Endodermal cell (in vitro differentiated cells): ENCODE measurements at regions not wholly inside any gene's neighbourhood (a gene's known extent, or its start where the extent isn't known, plus 50 kb on each side); places are given as distances from the start of the nearest gene placed in this dataset.

Experiments
- DNase-seq: peaks from one replicate; pipeline ENCODE4 v3.0.0-alpha.2; 2017
- H3K27ac ChIP-seq: 2 replicates; pipeline ENCODE4 v1.5.1; 2013; ENCODE audit warnings: mild to moderate bottlenecking, low read depth, low read length, moderate library complexity
- H3K27me3 ChIP-seq: 2 replicates; pipeline ENCODE4 v1.6.1; 2013; ENCODE audit warnings: mild to moderate bottlenecking, low read length, moderate library complexity; ENCODE audit not compliant: insufficient read depth, control insufficient read depth, poor library complexity, severe bottlenecking
- H3K36me3 ChIP-seq: 2 replicates; pipeline ENCODE4 v1.7.0; 2013; ENCODE audit warnings: mild to moderate bottlenecking, low read length, moderate library complexity; ENCODE audit not compliant: control insufficient read depth, insufficient read depth
- H3K4me1 ChIP-seq: one replicate; pipeline ENCODE4 v1.7.0; 2013; ENCODE audit warnings: low read length; ENCODE audit not compliant: control insufficient read depth, insufficient read depth
- H3K4me3 ChIP-seq: 2 replicates; pipeline ENCODE4 v1.5.1; 2013; ENCODE audit warnings: mild to moderate bottlenecking, low read length, moderate library complexity
- H3K9ac ChIP-seq: 2 replicates; pipeline ENCODE4 v1.6.1; 2013; ENCODE audit warnings: mild to moderate bottlenecking, low read length, moderate library complexity; ENCODE audit not compliant: poor library complexity, severe bottlenecking; ENCODE audit errors: extremely low read depth
- H3K9me3 ChIP-seq: 2 replicates; pipeline ENCODE4 v1.6.1; 2013; ENCODE audit warnings: mild to moderate bottlenecking, low read length, moderate library complexity; ENCODE audit not compliant: control insufficient read depth
- H3K27ac Mint-ChIP-seq: 2 replicates; pipeline ENCODE4 v1.8.0; 2020; ENCODE audit warnings: mixed read lengths
- H3K27me3 Mint-ChIP-seq: 2 replicates; pipeline ENCODE4 v1.8.0; 2021; ENCODE audit warnings: mild to moderate bottlenecking, mixed read lengths; ENCODE audit not compliant: insufficient read depth
- H3K36me3 Mint-ChIP-seq: 2 replicates; pipeline ENCODE4 v1.8.0; 2020; ENCODE audit warnings: low read depth, mixed read lengths
- H3K4me1 Mint-ChIP-seq: 2 replicates; pipeline ENCODE4 v1.8.0; 2020; ENCODE audit warnings: mixed read lengths
- H3K4me3 Mint-ChIP-seq: 2 replicates; pipeline ENCODE4 v1.8.0; 2020; ENCODE audit warnings: mild to moderate bottlenecking, moderate library complexity, mixed read lengths
- H3K9me3 Mint-ChIP-seq: 2 replicates; pipeline ENCODE4 v1.8.0; 2020; ENCODE audit warnings: mild to moderate bottlenecking, mixed read lengths
- WGBS, 2 experiments: methylation state at CpG; one replicate each; pipeline versions ENCODE4 v1.1.5 to v1.1.7; 2013; ENCODE audit warnings: missing lambda C conversion rate in 2 of 2, mixed read lengths in 1 of 2; ENCODE audit not compliant: insufficient coverage in 1 of 2, insufficient read length in 1 of 2; 5-methylcytosine and 5-hydroxymethylcytosine counted together
- TF ChIP-seq, protein P1 (sequence below): fragments of 200-600 bp; sonication (generic); conservative IDR thresholded peaks from 2 replicates; pipeline ENCODE4 v1.5.0; 2021; ENCODE audit warnings: antibody characterized with exemption, mild to moderate bottlenecking

DNA sequence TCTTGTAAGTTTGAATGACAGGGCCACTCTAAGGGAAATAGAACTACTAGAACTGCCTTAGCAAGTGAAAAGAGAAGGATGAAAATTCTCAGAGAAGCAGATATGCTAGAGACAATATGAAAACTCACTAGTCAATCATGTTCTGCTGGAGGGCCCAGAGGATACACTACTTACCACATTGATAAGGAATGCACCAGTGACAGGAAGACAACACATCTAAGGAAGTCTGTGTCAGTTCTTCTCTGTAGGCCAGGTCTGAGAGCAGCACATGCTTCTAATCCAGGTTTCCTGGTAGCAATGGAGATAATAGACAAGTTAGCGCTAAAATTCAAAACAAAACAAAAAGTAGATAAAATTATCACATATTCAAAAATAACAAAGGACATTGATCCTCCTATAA is 235.2 kb upstream of the AKR1E2 start:
- Histone ChIP-seq H3K36me3 (no peaks in the 10 kb centered on the region), H3K27ac (no peak overlapping the region), H3K4me1 (no peaks in the 10 kb centered on the region), H3K9ac (no peak overlapping the region), H3K9me3 (no peaks in the 10 kb centered on the region), H3K4me3 (no peak overlapping the region), H3K27me3 (no peaks in the 10 kb centered on the region)
- H3K4me1 Mint-ChIP-seq = no peaks in the 10 kb centered on the region
- H3K36me3 Mint-ChIP-seq = no peaks in the 10 kb centered on the region
- H3K9me3 Mint-ChIP-seq = no peaks in the 10 kb centered on the region
- H3K27me3 Mint-ChIP-seq = no peaks in the 10 kb centered on the region
- H3K27ac Mint-ChIP-seq = no peak overlapping the region
- no peak for DNase-seq
- 93% methylated on average over 1 of the region's 1 CpG; no CpG with 5 or more reads in 1 of the 2 experiments for WGBS, 2 experiments
- TF ChIP-seq, protein P1, sequence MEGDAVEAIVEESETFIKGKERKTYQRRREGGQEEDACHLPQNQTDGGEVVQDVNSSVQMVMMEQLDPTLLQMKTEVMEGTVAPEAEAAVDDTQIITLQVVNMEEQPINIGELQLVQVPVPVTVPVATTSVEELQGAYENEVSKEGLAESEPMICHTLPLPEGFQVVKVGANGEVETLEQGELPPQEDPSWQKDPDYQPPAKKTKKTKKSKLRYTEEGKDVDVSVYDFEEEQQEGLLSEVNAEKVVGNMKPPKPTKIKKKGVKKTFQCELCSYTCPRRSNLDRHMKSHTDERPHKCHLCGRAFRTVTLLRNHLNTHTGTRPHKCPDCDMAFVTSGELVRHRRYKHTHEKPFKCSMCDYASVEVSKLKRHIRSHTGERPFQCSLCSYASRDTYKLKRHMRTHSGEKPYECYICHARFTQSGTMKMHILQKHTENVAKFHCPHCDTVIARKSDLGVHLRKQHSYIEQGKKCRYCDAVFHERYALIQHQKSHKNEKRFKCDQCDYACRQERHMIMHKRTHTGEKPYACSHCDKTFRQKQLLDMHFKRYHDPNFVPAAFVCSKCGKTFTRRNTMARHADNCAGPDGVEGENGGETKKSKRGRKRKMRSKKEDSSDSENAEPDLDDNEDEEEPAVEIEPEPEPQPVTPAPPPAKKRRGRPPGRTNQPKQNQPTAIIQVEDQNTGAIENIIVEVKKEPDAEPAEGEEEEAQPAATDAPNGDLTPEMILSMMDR = no peak
- H3K4me3 Mint-ChIP-seq = no peak overlapping the region

DNA sequence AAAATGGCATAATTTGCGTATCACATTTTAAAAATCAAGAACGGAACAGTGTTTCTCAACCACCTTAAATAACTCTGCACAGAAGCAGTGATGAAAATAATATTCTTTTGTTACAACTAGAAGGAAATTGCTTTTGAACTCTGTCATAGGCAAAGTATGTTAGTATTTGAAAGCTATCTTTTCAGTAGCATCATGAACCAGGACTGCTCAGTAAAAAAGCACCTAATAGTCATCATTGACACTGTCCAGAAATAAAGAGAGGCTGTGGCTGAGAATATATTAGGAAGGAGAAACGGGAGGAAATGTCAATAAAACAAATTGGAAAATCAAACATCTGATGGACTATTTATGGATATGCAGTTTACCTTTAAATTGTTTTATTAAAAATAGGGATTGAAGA is 237.2 kb upstream of the AKR1E2 start:
- no peak for DNase-seq
- H3K27ac Mint-ChIP-seq = no peak overlapping the region
- no peaks in the 10 kb centered on the region for H3K27me3 Mint-ChIP-seq
- Histone ChIP-seq H3K36me3 (no peaks in the 10 kb centered on the region), H3K27me3 (no peaks in the 10 kb centered on the region), H3K4me3 (no peak overlapping the region), H3K27ac (no peak overlapping the region), H3K4me1 (no peaks in the 10 kb centered on the region), H3K9ac (no peak overlapping the region), H3K9me3 (no peaks in the 10 kb centered on the region)
- whole genome bisulfite sequencing, 2 experiments = 93% methylated on average over 3 of the region's 3 CpGs; no CpG with 5 or more reads in 1 of the 2 experiments
- H3K36me3 Mint-ChIP-seq = no peaks in the 10 kb centered on the region
- H3K4me1 Mint-ChIP-seq = no peaks in the 10 kb centered on the region
- H3K4me3 Mint-ChIP-seq = no peak overlapping the region
- H3K9me3 Mint-ChIP-seq = no peaks in the 10 kb centered on the region
- TF ChIP-seq, protein P1 = no peak

DNA sequence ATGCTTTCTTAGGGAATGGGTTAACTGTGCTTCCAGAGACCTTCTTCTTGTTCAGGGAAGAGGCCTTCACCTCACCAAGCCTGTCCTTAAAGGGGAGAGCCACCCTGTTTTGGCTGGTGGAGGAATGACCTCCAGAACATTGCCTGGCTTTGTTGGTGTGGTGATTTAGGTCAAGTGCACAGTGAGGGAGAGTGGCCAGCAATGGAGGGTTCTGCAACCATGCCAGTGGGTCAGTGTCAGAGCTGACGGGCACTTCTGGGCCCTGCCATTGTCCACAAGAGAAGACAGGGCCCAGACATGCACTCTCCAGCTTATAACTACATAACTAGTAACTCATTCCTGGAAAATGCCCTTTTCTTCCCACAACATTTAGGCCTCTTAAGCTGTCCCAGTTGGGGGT is 238.5 kb upstream of the AKR1E2 start:
- Histone ChIP-seq H3K9me3 (no peaks in the 10 kb centered on the region), H3K27me3 (no peaks in the 10 kb centered on the region), H3K4me1 (no peaks in the 10 kb centered on the region), H3K4me3 (no peak overlapping the region), H3K27ac (no peak overlapping the region), H3K36me3 (no peaks in the 10 kb centered on the region), H3K9ac (no peak overlapping the region)
- H3K4me1 Mint-ChIP-seq = no peaks in the 10 kb centered on the region
- no peaks in the 10 kb centered on the region for H3K27me3 Mint-ChIP-seq
- WGBS, 2 experiments = 97% methylated on average over 1 of the region's 1 CpG; no CpG with 5 or more reads in 1 of the 2 experiments
- no peak overlapping the region for H3K27ac Mint-ChIP-seq
- H3K4me3 Mint-ChIP-seq = no peak overlapping the region
- TF ChIP-seq, protein P1 = no peak
- H3K9me3 Mint-ChIP-seq = no peaks in the 10 kb centered on the region
- no peak for DNase-seq
- H3K36me3 Mint-ChIP-seq = no peaks in the 10 kb centered on the region
